C4-2B (cell line): ENCODE measurements at regions not wholly inside any gene's neighbourhood (a gene's known extent, or its start where the extent isn't known, plus 50 kb on each side); places are given as distances from the start of the nearest gene placed in this dataset.

Source experiments
- H3K27ac ChIP-seq: fragments of 450-650 bp; 2 replicates; pipeline ENCODE4 v1.5.1; 2017
- CTCF ChIP-seq: fragments of 450-650 bp; conservative IDR thresholded peaks from 2 replicates; pipeline ENCODE4 v1.5.1; 2017; ENCODE audit warnings: mild to moderate bottlenecking
- ZFX ChIP-seq: fragments of 450-650 bp; IDR thresholded peaks from 2 replicates; pipeline ENCODE4 v1.6.1; 2017

- TF ChIP-seq ZFX: no peak
- no peak for TF ChIP-seq CTCF
- H3K27ac ChIP-seq: no peak overlapping the region
Observed at GRCh38 chr4:108567831-108568230, 52.5 kb upstream of the RPL34 start.

GRCh38 chr4:108561116-108561515, 59.3 kb upstream of the RPL34 start:
- no peak overlapping the region for H3K27ac ChIP-seq
- TF ChIP-seq ZFX (no peak), CTCF (no peak)

- no peak overlapping the region for H3K27ac ChIP-seq
- TF ChIP-seq ZFX (no peak), CTCF (no peak)
Observed at GRCh38 chr4:108560616-108561015, 59.8 kb upstream of the RPL34 start.

GRCh38 chr4:108559911-108560310, 60.5 kb upstream of the RPL34 start:
- no peak overlapping the region for H3K27ac ChIP-seq

GRCh38 chr4:108559068-108559793, 61.1 kb upstream of the RPL34 start:
- TF ChIP-seq ZFX (no peak), CTCF (no peak)
- H3K27ac ChIP-seq: no peak overlapping the region

More at GRCh38 chr4:108559911-108560310, 60.5 kb upstream of the RPL34 start:
- no peak for TF ChIP-seq CTCF
- no peak for TF ChIP-seq ZFX

GRCh38 chr4:108556588-108557200, 63.7 kb upstream of the RPL34 start:
- TF ChIP-seq CTCF (no peak), ZFX (no peak)
- H3K27ac ChIP-seq: no peak overlapping the region

- no peak overlapping the region for H3K27ac ChIP-seq
- no peak for TF ChIP-seq CTCF
- TF ChIP-seq ZFX: no peak
Observed at GRCh38 chr4:108556166-108556565, 64.2 kb upstream of the RPL34 start.
